HG03108 (cell line): ENCODE measurements at regions not wholly inside any gene's neighbourhood (a gene's known extent, or its start where the extent isn't known, plus 50 kb on each side); places are given as distances from the start of the nearest gene placed in this dataset.
"Not testable (repeated sequence)": the region's sequence is repeated elsewhere in the genome, so short reads cannot be mapped to it uniquely, and the experiment has no call there.

Source experiments
- ATAC-seq: cut with Tn5 transposase; IDR thresholded peaks from one replicate; pipeline ENCODE4 v1.9.1; 2021; ENCODE audit warnings: moderate library complexity; ENCODE audit not compliant: unreplicated experiment

DNA sequence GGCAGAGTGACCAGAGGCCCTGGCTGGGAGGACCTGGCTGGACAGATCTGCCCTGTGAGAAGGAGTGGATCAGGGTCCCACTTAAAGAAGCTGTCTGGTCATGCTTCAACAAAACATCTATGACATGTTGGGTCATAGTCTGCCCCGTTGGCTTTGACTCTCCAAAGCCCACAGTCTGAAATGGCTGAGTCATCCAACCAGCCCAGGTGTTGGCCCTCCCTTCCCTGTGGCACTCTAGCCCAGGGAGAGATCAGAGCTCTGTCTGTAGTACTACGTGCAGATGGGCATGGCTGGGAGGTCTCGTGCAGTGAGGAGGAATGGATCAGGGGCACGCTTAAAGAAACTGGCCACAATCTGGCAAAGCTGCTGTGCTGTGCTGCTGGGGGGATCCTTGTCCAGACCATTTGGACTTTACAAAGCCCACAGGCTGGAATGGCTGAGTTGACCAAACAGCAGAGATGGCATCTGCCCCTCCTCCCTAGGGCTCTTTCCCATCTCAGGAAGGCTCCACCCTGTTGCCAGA lies 206.1 kb downstream of the TUSC1 start:
- ATAC-seq = no peak

DNA sequence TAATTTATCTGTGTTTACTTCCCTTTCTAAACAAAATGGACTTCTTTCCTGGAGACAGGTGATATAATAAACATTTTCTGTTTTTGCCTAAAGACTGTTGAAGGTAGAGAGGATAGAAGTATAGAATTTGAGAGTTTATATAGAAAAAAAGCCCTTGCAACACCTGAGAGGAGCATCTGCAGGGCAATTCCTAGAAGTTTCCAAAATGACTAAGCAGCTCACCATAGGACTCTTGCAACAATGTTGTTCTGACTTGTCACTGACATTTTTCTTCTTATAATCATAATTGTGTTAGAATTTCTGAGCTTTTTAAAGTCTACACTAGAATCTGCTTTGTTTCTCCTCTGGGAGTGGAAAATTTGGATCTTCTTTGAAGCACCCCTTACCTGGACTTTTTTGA lies 216.8 kb downstream of the TUSC1 start:
- ATAC-seq = no peak

DNA sequence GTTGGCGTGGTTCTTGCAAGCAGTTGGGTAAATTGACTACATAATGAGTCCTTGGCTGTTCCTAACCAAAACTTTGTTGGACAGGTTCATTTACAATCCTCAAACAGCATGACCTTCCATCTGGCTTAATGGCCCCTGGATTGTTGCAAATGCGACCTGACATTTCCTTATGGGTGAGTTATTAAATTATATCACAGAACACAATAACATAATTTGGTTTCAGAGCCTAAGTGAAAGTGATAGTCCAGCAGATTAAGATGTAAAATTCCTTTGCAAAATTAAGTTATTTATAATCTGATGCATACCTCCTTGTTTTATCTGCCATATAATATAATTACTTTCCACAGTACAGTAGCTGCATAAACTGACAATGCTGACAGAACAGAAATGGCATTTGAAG lies 224.4 kb downstream of the TUSC1 start:
- ATAC-seq = no peak

DNA sequence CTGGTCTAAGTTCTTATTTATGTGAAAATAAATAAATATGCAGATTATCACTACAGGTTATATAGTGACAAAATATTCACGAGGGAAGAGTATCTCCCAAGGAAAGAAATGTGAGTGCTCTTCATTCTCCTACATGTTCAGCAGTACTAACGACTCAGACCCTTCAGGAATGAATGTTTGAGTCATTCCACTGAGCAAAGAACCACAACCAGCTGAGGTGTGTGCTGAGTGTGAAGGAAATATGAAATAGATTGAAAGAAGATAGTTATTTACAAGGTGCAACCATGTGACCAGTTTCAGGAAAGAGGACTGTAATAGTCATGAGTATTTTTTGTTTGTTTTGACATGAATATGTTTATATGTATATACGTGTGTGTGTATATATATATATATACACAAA lies 228.7 kb downstream of the TUSC1 start:
- ATAC-seq = no peak

DNA sequence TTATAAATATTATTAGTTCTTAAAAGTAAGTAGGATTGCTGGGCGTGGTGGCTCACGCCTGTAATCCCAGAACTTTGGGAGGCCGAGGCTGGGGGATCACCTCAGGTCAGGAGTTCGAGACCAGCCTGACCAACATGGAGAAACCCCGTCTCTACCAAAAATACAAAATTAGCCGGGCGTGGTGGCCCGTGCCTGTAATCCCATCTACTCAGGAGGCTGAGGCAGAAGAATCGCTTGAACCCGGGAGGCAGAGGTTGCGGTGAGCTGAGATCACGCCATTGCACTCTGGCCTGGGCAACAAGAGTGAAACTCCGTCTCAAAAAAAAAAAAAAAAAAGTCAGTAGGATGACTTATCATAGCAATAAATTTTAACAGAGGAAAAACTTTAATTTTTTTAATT lies 232.5 kb downstream of the TUSC1 start:
- ATAC-seq = not testable (repeated sequence)

DNA sequence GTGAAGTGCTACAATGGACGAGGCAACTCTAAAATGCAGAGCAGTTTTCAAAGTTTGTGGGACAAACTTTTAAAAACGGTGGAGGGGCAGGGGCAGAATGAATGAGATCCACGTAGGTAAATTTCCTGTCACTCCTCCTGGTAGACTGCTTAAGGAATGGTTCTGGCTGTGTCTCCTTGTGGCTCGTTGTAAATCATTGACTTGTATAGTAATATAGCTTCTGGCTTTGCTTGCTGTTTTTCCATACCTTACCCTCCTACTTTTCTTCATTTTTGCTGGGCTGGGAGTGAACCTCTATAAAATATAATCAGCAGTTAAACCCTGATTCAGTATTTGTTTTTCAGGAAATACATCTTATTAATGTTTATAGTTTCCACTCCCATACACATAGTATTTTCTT lies 235.7 kb downstream of the TUSC1 start:
- no peak for ATAC-seq

DNA sequence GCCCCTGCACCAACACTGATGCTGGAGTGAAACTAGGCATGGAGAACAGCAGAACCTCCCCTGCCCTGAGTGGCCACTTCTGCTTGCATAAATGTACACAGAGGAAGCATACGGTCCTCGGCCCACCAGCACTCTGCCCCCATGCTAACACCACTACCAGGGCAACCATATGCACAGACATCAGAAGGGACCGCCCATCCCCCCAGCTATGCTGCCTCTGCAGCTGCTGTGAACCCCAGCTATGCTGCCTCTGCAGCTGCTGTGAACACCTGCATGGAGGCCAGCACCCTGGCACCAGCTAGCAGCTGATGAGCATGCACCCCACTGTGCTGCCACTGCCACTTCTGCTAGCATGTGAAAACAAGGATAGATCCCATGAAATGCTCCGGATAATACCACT lies 250.3 kb downstream of the TUSC1 start:
- ATAC-seq = no peak

DNA sequence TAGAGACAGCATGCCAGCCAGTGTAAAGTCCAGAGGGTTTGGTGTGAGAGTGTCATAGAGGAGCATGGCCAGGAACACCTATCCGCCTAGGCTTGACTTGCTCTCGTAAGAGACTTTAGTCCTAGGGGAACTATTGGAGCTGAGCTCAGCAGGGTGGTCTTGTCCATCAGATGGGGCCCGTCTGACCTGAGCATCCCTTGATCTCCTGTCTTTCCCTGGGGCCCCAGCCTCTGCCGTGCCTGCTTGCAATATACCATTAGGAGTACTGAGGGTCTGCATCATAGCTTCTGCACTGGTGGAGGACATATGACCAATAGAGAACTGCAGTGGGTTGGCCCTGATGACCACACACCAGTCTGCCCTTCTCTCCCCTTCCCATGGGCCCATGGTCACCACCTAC lies 251.0 kb downstream of the TUSC1 start:
- ATAC-seq = no peak

DNA sequence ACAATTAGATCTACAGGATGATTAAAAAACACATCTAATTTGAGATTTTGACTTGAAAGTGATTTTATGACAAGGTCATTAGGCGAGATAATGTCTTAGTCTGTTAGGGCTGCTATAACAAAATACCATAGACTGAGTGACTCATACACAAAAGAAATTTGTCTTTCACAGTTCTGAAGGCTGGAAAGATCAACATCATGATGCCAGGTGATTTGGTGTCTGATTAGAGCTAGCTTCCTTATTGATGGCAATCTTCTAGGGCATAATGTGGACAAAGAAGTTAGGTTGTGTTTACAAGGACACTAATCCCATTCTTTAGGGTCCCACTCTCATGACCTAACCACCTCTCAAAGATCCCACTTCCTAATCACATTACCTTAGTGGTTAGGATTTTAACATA lies 256.7 kb downstream of the TUSC1 start:
- no peak for ATAC-seq

DNA sequence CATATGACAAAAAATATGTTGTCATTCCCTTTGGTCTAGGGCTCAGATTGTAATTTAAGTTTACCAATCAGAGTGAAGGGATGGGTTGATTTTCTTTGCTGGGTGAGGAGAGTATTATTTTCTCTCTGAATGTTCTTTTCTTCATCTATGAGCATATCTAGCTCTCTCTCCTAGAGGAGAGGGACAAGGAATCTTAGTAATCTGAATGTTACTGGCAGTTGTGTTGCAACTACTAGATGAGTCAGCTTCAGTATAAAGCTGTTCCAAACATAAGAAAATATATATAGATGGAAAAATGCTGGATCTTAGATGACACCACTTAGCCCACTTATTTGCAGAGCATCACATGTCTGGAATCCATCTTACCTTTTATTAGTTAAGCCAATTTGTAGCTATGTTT lies 259.3 kb downstream of the TUSC1 start:
- no peak for ATAC-seq

DNA sequence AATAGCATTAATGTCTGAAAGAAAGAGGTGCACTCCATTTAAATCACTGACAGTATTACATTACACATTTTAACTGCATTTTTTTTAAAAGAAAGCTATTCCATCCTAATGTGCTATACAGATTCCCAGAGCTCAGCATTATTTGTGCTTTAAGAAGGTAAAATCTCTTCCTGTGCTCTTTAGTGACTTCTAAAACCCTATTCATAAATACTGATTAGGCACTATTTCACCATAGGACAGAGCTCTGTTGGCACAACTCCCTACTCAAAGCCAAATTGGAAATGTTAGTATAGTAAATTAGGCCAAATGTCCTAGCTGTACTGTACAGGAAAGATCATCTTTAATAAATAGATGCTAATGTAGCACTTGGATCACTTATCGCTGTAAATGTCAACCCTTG lies 262.5 kb downstream of the TUSC1 start:
- ATAC-seq = no peak

DNA sequence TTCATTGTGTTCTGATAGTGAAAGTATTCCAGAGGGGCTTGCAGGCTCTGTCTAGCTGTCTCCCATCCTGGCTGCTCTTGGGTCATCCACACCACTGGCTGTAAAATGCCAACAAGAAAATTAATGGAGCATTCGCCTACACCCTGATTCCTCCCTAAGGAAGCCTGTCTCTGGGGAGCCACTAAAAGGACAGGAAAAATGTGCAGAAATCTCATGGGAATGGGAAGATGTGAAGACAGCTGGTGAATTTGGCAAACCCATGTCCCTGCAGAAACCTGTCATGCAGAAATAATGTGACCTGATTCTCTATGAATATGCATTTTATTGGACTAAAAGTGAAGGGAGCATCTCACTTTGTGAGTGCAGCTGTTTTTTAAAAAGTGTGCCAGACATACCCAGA lies 265.6 kb downstream of the TUSC1 start:
- ATAC-seq = no peak

DNA sequence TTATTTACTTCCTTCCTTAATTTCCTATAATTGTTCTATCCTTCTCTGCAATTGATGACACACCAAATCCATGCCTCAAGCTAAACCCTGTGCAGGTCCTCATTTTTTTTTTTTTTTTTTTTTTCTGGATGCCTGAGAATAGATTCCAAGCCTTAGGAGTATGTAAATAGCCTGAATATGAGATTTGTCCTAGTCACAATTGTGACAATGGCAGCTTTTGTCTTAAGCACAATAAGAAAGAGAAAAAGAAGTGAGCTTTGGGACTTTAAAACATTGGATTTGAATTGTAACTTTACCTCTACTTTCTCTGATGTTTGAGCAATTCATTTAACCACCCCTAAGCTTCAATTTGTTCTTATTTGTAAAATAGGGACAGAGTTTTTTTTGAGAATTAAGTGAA lies 280.5 kb downstream of the TUSC1 start:
- ATAC-seq = no peak

DNA sequence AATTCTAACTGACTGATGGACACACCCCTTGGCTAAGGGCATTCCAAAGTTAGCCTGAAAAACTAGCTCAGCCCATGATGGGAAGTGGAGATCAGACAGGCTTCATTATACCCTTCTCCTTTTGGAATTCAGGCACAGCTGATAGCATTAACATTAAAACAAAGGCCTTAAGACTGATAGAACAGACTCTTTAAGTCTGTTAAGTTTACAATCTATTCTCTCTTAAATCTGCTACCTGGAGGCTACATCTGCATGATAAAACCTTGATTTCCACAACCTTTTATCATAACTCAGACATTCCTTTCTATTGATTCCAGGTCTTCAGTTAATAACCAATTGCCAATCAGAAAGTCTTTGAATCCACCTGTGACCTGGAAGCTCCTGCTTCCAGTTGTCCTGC lies 281.4 kb downstream of the TUSC1 start:
- no peak for ATAC-seq

DNA sequence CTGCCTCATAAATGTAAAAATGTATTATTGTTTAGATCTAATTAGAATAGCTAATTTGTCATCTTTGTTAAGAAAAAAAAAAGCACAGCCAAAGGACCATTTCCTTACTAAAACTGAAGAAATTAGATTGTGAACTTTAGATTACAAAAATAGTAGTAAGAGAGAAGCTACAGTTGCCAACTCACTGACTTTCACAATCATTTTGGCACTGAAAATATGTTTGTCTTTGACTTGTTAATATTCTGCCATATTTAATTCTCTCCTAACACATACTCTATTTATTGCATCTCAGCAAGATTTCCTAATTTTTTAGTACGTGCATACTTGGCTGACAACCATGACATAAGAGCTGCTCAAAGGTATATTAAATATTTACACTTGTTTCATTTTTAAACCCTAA lies 297.1 kb downstream of the TUSC1 start:
- ATAC-seq = no peak

DNA sequence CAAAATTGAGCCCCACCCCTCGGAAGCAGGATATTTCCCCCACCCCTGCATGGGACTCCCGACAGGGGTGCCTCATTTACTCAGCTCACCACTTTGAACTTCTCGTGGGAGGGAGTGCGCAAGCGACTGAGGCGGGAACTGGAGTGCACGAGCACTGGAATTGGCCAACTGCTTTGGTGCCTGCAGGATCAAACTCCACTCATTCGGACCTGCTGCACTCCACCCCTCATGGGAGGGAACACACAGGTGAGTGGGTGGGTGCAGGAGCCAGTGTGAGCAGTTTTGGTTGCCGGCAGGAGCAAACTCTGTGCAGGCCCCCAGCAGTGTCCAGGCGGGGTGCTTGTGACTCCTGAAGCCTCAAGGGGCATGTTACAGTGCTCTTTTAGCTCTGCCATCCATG lies 301.2 kb downstream of the TUSC1 start:
- ATAC-seq = no peak

DNA sequence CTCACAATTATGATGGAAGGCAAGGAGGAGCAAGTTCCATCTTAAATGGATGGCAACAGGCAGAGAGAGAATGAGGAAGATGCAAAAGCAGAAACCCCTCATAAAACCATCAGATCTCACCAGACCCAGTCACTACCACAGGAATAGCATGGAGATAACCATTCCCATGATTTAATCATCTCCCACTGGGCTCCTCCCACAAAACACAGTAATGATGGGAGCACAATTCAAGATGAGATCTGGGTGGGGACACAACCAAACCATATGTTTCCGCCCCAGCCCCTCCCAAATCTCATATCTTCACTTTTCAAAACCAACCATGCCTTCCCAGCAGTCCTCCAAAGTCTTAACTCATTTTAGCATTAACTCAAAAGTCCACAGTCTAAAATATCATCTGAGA lies 304.0 kb downstream of the TUSC1 start:
- no peak for ATAC-seq

DNA sequence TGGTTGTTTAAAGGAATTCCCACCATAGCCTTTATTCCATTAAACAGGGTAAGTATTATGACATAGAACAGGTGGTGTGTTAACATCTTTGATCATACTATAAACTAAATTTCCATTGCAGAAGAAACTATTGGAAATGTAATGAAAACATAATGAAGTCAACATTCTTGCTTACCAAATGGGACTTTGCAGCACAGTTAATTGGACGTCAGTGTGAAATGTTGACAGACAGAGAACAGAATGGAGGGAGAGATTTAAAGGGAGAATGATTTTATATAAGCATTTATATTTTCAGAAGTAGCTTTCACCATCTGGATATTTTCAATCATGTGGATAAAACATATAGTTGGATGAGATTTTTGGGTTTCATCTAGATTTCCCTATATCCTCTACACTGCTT lies 311.3 kb downstream of the TUSC1 start:
- ATAC-seq = no peak

DNA sequence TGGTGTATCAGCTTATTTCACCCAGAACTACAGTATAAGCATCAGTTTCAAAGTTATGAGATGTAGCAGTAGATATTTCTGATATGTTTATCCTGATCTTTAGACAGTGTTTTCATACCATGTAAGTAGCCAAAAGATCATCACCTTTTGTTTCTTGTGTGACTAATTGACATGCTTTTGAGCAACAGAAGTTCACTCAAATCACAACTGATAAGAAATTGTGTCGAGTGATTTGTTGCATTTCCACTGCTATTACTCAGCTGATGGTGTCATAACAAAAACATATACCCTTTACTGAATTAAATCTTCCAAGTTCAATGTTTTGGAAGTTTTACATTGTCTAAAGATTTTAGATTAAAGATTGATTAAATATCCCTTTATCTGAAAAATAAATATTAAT lies 324.5 kb downstream of the TUSC1 start:
- no peak for ATAC-seq

DNA sequence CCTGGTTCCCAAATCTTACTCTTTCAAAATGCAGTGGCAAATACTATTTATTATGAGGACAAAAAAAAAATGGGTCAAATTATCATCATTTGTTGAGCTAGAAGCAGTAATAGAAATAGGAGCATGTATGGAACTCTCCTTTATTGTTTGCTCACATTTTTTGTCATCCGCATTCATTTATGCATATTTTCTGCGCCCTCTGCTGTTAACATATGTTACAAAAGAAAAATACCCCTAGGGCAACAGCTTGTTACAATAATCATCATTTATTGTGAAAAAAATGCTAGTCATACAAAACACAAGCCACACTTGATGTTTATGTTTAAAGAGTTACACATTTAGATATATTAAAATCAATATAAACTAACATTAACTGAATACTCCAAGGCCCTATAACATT lies 328.2 kb downstream of the TUSC1 start:
- ATAC-seq = no peak

DNA sequence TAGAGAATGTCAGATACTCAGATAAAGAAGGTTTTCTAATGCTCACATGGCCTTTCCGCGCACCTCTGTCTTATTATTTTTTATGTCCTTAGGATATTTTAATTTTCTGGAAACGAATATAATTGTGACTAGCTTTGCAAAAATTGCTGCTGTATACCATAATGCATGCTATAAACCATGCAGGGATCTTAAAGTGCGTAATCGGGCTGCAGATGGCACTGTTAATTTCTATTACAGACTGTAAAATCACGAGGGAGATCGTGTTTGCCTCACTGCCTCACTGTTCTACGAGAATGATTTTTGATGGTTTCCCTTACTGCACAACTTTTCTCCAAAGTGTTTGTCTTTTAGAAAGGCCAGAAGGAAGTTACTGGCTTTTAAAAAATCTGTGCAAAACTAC lies 356.1 kb downstream of the TUSC1 start:
- no peak for ATAC-seq

DNA sequence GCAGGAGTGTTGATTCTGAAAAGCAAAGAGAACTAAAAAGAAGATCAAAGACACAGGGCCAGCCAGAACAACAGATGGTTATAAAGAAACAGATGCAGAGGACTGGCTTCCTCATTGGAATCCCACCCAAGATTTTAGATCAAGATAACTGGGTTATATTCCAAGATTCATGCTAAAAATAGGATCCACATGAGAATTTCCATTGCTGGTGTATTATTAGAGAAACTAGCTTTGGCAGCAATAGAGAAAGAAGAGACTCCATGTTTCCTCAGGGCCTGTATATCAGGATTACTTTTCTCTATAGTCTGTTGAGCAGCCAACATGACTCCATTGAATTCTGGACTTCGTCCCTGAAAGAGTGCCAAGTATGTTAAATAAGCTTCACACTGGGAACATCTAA lies 367.3 kb downstream of the TUSC1 start:
- ATAC-seq = no peak

DNA sequence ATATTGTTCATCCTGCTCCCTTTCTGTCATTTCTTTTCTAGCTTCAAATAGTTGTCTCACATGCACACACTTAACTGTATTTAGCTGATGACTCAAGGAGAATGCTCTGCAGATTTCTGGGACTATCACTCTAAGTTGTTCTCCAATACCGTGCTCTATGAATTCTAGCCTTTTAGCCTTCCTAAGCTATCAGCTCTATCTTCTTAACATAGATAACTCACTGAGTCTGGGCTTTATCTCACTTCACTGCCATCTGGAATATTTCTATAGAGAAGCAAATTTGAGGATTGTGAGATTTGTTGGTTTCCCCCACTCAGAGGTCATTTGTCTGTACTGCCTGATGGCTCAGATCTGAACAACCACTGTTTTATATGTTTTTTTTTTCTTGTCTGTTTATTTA lies 369.7 kb downstream of the TUSC1 start:
- ATAC-seq = no peak

DNA sequence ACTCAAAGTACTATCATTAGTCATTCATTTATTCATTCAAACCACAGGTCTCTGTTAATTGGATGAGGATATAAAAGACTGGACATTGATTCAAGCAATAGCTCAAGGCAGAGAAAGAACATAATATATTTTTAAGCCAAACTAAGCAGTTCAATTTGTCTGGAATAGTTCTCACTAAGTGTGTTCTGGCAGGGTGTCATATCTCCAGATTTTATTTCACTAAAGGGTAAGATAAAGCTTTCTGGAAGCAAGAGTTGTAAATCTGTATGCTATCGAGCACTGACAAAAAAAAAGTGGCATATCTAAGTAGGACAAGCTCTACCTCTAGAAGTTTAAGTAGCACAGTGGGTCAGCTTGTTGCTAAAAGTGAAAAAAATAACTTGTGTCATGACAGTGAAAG lies 375.6 kb downstream of the TUSC1 start:
- ATAC-seq = no peak
